Spleen (tissue), 11 donors: ENCODE measurements at regions not wholly inside any gene's neighbourhood (a gene's known extent, or its start where the extent isn't known, plus 50 kb on each side); places are given as distances from the start of the nearest gene placed in this dataset.
A peak's percentile ranks its signal among the peaks of the same experiment; 100 is the strongest.

ENCODE experiments used
- DNase-seq: peaks from one replicate; pipeline ENCODE4 v3.0.0-alpha.2; 2020
- H3K27ac ChIP-seq, 8 donors: fragments of 200-600 bp; sonication (generic) in 7 of 8; 1 replicate in 4 of 8; 2 replicates in 4 of 8; pipeline versions ENCODE4 v1.5.0 to v1.8.0; 2016 to 2021; ENCODE audit warnings: inconsistent platforms in 4 of 8, mild to moderate bottlenecking in 4 of 8, moderate library complexity in 1 of 8
- H3K27me3 ChIP-seq, 7 donors: fragments of 200-600 bp; sonication (generic) in 6 of 7; replicated peaks in 1 of 7; 1 replicate in 4 of 7; 2 replicates in 3 of 7; pipeline versions ENCODE4 v1.5.0 to v1.8.0; 2016 to 2021; ENCODE audit warnings: inconsistent platforms in 3 of 7, mild to moderate bottlenecking in 1 of 7
- H3K36me3 ChIP-seq, 6 donors: fragments of 200-600 bp; sonication (generic) in 5 of 6; 1 replicate in 4 of 6; 2 replicates in 2 of 6; pipeline versions ENCODE4 v1.5.0 to v1.8.0; 2016 to 2021; ENCODE audit warnings: inconsistent platforms in 2 of 6
- H3K4me1 ChIP-seq, 6 donors: fragments of 200-600 bp; sonication (generic) in 5 of 6; 1 replicate in 3 of 6; 2 replicates in 3 of 6; pipeline versions ENCODE4 v1.5.0 to v1.8.0; 2016 to 2021; ENCODE audit warnings: inconsistent platforms in 3 of 6
- H3K4me3 ChIP-seq, 8 donors: fragments of 200-600 bp; sonication (generic) in 7 of 8; 1 replicate in 4 of 8; 2 replicates in 4 of 8; pipeline versions ENCODE4 v1.5.0 to v1.8.0; 2016 to 2021; ENCODE audit warnings: inconsistent platforms in 4 of 8, mild to moderate bottlenecking in 4 of 8, moderate library complexity in 2 of 8
- H3K9me3 ChIP-seq, 8 donors: fragments of 200-600 bp; sonication (generic) in 7 of 8; 1 replicate in 4 of 8; 2 replicates in 4 of 8; pipeline versions ENCODE4 v1.5.0 to v1.8.0; 2016 to 2021; ENCODE audit warnings: inconsistent platforms in 4 of 8
- CTCF ChIP-seq, 11 experiments: fragments of 200-600 bp in 7 of 11; fragments of 450-650 bp in 4 of 11; sonication (generic) in 4 of 11; IDR thresholded peaks in 8 of 11; conservative IDR thresholded peaks in 3 of 11; 1 replicate in 7 of 11; 2 replicates in 4 of 11; pipeline versions ENCODE4 v1.4.0 to v1.8.0; 2016 to 2021; ENCODE audit warnings: antibody characterized with exemption in 11 of 11, inconsistent platforms in 4 of 11, mild to moderate bottlenecking in 1 of 11
- POLR2A ChIP-seq, 3 donors: fragments of 450-650 bp; IDR thresholded peaks; one replicate each; pipeline ENCODE4 v1.5.1; 2017; ENCODE audit warnings: antibody characterized with exemption in 3 of 3, mild to moderate bottlenecking in 1 of 3
- POLR2AphosphoS5 ChIP-seq, 3 donors: sonication (generic); formaldehyde crosslinking; IDR thresholded peaks; one replicate each; pipeline ENCODE4 v1.5.1; 2017; ENCODE audit warnings: antibody characterized with exemption in 3 of 3
- WGBS, 5 donors: extraction: QIAGEN DNeasy Blood & Tissue Kit in 3 of 5; methylation state at CpG; one replicate each; pipeline versions ENCODE4 v1.1.5 to v1.1.7; 2013 to 2018; 5-methylcytosine and 5-hydroxymethylcytosine counted together
- intact Hi-C: fragments of 100-400 bp; cut with DNase I; formaldehyde crosslinking; loops from one replicate; pipeline ENCODE4 v1.15.0; 2023; ENCODE audit warnings: low total_unique reads
- donor health status: healthy with polysubstance abuse.
- donor health status: DM: no; HTN: no; CAD: no; lungs with moderate emphysema.
- donor health status: DM: no; HTN: no; CAD: no.
- donor health status: Bipolar disorder and iron deficiency.
- donor health status: healthy.
- donor health status: DM: no; HTN: no; CAD: no.
- donor health status: DM: yes; HTN: yes; CAD: no.

- TF ChIP-seq CTCF (IDR thresholded peaks at IDR 0.05 in 8 of 11, conservative IDR thresholded peaks at IDR 0.05 in 3 of 11) (no peak), POLR2AphosphoS5 (IDR thresholded peaks at IDR 0.05) (no peak), POLR2A (IDR thresholded peaks at IDR 0.05) (no peak)
- Histone ChIP-seq H3K36me3 (no peaks in the 10 kb centered on the region), H3K4me1 (peaks cover 0 to 14% (median 2%) of the 10 kb centered on the region in 6 donors), H3K4me3 (no peak overlapping the region), H3K27ac (no peak overlapping the region), H3K27me3 (peaks cover 0 to 12% (median 0%) of the 10 kb centered on the region in 7 donors), H3K9me3 (peaks cover 0 to 19% (median 15%) of the 10 kb centered on the region in 8 donors)
- intact Hi-C loops: no loop called here
- no peak for DNase-seq
- 24 to 34% (median 30%) methylated on average over 7 of the region's 7 CpGs for WGBS, 5 donors
Measured at GRCh38 chr17:33962857-33963655, 292.0 kb upstream of the CCL2 start.

GRCh38 chr17:33964344-33964979 is 290.6 kb upstream of the CCL2 start:
- H3K36me3 ChIP-seq: no peaks in the 10 kb centered on the region
- H3K4me3 ChIP-seq: peak overlapping the region in 1 of 8 donors; percentile 11
- intact Hi-C loops: no loop called here
- no peak for TF ChIP-seq POLR2AphosphoS5 (IDR thresholded peaks at IDR 0.05)
- peak in 6 of 11 experiments; percentile 15 to 39 (median 28) for TF ChIP-seq CTCF (IDR thresholded peaks at IDR 0.05 in 8 of 11, conservative IDR thresholded peaks at IDR 0.05 in 3 of 11)
- no peak for TF ChIP-seq POLR2A (IDR thresholded peaks at IDR 0.05)
- H3K27ac ChIP-seq: peak overlapping the region in 2 of 8 donors; percentile 3 to 12
- 51 to 69% (median 56%) methylated on average over 5 of the region's 5 CpGs for WGBS, 5 donors
- DNase-seq: no peak
- peaks cover 0 to 22% (median 0%) of the 10 kb centered on the region in 7 donors for H3K27me3 ChIP-seq
- peaks cover 0 to 23% (median 10%) of the 10 kb centered on the region in 6 donors for H3K4me1 ChIP-seq
- H3K9me3 ChIP-seq: peaks cover 0 to 6% (median 3%) of the 10 kb centered on the region in 8 donors

GRCh38 chr17:33966410-33967059 is 288.6 kb upstream of the CCL2 start:
- Histone ChIP-seq H3K27me3 (peaks cover 0 to 41% (median 0%) of the 10 kb centered on the region in 7 donors), H3K4me1 (peaks cover 0 to 23% (median 10%) of the 10 kb centered on the region in 6 donors), H3K36me3 (no peaks in the 10 kb centered on the region), H3K9me3 (no peaks in the 10 kb centered on the region), H3K27ac (no peak overlapping the region), H3K4me3 (no peak overlapping the region)
- TF ChIP-seq POLR2AphosphoS5 (IDR thresholded peaks at IDR 0.05) (no peak), CTCF (IDR thresholded peaks at IDR 0.05 in 8 of 11, conservative IDR thresholded peaks at IDR 0.05 in 3 of 11) (no peak)
- WGBS, 5 donors: 71 to 82% (median 76%) methylated on average over 9 of the region's 9 CpGs
- intact Hi-C loops: no loop called here
- no peak for DNase-seq
